Activated CD4-positive, CD25-positive, alpha-beta regulatory T cell treated with anti-CD3 and anti-CD28 coated beads, Interleukin-2, amount 50 U/mL, for 72 hours (primary cell): ENCODE measurements at regions not wholly inside any gene's neighbourhood (a gene's known extent, or its start where the extent isn't known, plus 50 kb on each side); places are given as distances from the start of the nearest gene placed in this dataset.

Source experiments
- DNase-seq: peaks from one replicate; pipeline ENCODE4 v3.0.0; 2021

DNA sequence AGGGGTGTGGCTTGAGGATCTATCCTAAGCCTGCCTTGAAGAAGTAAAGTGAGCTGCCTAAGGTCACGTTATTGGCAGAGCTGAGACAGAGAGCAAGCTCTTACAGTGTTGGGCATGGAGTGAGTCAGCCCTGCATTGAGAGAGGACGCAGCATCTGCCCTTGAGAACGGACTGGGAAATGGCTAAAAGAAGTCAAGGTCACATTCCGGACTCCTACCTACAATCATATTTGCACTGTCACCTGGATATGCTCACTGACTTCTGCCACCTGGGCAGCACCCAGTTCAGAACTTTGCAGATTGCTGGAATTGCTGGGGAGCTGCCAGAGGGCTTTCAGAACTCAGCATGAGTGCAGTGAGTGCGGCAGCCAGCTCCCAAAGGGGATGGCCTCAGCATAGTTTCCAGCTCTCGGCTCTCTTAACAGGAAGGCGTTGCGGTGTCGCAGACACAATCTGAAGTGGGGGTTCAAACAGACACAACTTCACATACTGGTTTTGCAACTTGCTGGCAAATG is 199.3 kb upstream of the SGK1 start:
- no peak for DNase-seq

DNA sequence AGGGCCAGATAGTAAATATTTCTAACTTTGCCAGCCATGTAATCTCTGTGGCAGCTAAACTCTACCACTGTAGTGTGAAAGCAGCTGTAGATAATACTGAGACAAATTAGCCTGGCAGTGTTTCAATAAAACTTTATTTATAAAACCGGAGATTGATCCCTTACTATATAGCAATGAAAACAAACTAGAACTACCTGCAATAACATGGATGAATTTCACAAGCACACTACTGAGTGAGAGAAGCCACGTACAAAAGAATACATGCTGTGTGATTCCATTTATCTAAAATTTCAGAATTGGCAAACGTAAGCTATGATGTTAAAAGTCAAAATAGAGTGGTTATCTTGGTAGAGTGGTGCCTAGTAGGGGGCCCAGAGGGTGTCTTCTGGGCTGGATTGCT is 198.7 kb upstream of the SGK1 start:
- DNase-seq = no peak

DNA sequence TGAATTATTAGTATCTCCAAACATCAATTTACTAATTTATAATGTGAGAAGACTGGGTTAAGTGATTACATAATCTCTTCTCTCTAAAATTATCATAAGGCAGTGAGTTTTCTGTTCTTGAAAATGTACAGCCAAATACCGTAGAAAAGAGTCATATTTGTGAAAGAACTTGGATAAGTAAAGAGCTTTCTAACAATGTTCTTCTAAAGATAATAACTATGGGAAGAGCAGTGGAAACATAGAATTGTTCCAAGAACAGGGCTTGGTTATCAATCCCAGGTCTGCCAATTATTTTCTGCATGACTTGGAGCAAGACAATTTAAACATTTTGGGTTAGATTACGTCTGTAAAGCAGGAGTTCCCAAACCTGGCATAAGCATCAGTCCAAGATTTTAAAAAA is 198.1 kb upstream of the SGK1 start:
- DNase-seq = no peak

GRCh38 chr6:134512981-134513391 is 195.1 kb upstream of the SGK1 start:
- DNase-seq = no peak

- no peak for DNase-seq
Observed at GRCh38 chr6:134511984-134512683, 194.2 kb upstream of the SGK1 start.

GRCh38 chr6:134510920-134511319 is 193.0 kb upstream of the SGK1 start:
- DNase-seq = no peak

- DNase-seq = no peak
Observed at GRCh38 chr6:134510142-134510541, 192.2 kb upstream of the SGK1 start.

DNA sequence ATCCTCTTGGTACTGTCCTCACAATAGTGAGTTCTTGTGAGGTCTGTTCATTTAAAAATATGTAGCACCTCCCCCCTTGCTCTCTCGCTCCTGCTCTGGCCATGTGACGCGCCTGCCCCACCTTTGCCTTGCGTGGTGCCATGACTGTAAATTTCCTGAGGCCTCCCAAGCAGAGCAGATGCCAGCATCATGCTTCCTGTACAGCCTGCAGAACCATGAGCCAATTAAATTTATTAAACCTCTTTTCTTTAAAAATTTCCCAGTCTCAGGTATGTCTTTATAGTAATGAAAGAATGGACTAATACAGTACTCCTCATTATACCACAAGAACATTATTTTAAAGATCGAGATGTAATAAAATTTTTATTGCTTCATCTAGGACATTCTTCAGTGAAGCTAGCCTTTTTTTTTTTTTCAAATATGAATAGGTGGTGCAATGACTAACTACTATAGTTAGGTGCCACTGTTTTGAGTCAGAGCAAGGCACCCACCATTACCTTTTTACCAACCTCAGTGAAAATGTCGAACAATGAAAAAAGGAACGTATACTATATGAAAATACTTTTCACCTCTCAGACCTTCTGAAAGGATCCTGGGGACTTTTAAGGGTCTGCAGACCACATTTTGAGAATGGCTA is 191.1 kb upstream of the SGK1 start:
- no peak for DNase-seq

DNA sequence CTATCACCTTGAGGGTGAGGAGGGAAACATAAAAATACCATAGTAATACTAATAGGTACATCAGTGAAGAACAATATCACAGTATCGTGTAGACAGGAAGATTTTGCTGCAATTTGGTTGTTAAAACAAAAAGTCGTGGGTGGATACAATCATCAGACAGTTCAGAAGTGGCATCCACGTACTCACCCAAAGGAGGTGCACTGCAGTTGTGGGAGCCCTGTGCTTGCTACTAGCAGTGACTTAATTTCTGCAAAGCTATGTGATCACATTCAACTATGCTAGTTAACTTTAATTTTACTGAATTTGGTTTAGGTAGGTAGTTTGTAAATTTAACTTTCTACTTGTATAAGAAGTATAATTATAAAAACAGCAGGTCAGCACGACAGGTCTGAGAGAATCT is 188.2 kb upstream of the SGK1 start:
- DNase-seq = no peak

- DNase-seq = no peak
Observed at GRCh38 chr6:134503585-134504281, 185.8 kb upstream of the SGK1 start.

DNA sequence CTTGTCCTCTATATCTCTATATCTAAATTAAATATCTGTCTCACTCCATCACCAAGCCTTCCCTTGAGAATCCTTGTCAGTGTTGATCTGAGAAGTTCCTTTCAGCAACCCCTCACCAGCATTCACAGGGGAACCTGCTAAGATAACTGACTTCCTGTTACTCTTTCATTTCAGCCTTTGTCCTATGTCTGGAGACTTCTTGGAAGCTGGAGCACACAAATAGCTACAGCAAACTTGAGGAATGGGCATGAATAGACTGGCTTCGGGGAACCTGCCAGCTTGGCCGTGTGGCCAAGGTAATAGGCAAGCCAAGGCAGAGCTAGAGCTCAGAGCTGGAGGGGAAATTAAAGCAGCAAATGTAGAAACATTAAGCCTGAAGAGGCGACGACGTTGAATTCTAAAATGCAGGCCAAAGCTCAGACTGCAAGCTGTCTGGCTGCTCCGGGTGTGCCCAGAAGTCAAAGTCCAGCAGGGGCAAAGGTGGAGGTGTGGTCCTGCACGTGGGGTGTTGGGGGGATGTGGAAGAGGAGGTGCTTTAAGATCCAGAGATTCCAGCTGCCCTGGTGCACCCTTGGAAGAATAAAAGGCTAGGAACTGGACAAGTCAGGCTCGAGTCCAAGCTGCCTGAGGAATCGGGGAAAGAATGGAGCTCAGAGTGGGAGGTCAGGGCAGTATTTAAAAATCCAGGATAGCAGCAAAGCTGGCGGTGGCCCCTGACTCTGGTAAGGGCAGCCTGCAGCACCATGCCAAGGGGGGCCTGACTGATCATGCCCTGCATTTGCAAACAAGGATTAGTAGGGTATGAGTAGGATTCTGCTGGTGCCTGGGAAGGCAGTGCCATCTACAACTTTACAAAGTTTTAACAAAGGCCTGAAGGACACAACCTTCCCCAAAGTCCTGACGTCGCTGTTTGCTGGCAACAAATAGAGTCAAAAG is 185.0 kb upstream of the SGK1 start:
- no peak for DNase-seq

- no peak for DNase-seq
Observed at GRCh38 chr6:134495890-134496248, 178.0 kb upstream of the SGK1 start.

DNA sequence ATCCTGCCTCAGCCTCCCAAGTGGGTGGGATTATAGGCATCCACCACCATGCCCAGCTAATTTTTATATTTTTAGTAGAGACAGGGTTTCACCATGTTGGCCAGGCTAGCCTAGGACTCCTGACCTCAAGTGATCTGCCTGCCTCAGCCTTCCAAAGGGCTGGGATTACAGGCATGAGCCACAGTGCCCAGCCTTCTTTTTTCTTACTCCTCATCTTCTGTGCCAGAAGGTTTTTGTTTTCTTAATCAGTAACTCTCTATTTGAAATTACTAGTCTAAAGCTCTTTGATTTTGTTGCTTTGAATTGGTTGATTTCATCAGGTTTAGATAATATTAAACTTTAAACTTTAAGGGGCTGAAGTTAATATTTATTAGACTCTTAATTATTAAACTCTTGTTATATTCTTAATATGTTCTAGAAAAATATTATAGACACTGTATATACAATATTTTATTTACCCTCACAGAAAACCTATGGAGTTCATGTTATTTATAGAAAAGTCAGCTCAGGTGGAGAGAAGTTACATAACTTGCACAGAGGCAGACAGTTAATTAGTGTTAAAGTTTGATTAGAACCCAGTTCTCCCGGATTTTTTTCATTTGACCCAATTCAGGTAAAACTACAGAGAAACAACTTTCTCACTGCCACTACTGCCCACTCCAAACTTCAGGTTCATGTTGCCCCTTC is 177.4 kb upstream of the SGK1 start:
- DNase-seq = no peak

GRCh38 chr6:134493789-134494188 is 175.9 kb upstream of the SGK1 start:
- no peak for DNase-seq

DNA sequence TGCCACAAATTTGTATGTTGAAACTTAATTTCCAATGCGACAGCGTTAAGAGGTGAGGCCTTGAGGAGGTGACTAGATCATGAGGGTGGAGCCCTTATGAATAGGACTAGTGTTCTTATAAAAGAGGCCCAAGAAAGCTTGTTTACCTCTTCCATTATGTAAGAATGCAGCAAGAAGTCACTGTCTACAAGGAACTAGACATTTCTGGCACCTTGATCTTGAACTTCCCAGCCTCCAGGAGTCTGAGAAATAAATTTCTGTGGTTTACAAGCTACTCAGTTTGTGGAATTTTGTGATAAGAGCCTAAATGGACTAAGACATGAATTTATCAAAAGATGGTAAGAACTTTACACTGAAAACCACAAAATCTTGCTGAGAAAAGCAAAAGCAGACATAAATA is 173.6 kb upstream of the SGK1 start:
- no peak for DNase-seq

DNA sequence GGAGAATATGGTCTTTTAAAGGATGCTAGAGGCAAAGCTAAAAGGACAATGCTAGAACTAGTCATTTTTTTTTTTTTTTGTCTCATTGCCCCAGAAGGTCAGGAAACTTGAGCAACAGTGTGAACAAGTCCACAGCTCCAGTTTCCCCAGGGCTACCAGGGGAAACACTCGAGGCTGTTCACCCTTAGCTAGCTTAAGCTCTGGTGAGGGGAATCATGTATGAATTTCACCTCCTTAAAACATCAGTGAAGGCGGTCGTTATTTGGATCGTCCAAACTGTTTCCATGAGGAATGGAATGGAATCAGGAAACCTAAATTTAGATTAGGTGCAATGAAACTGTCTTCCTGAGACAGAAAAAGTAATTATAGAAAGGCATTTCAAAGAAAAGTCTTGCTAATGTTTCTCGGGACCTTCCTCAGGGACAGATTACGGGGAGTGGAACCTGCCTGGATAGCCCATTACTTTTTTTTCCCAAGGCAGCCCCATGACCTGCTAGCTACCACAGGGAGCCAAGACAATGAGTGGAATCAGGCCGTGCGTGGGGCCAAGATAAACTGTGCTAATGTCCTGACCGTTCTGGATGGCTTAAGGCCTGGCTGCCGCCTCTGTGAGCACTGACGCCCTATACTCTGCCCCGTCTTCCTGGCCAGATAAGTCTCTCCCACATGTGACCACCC is 164.8 kb upstream of the SGK1 start:
- DNase-seq = no peak

GRCh38 chr6:134481966-134482365 is 164.1 kb upstream of the SGK1 start:
- DNase-seq = no peak

DNA sequence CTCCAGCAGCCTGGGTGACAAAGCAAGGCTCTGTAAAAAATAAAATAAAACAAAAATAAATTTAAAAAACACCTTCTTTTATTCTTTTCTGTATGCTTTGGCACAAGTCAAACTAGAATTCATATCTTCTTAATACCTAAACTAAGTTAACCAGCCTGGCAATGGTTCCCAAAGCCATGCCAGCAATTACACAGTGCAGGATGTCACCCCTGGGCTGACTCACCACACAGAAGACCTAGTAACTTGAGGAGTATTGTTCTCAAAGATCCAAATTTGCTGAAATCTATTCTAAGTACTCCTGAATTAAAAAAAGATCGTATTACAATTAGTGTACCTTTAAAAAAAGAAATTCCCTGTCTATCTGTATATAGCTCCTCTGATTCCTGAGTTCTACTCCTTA is 162.7 kb upstream of the SGK1 start:
- DNase-seq = no peak

DNA sequence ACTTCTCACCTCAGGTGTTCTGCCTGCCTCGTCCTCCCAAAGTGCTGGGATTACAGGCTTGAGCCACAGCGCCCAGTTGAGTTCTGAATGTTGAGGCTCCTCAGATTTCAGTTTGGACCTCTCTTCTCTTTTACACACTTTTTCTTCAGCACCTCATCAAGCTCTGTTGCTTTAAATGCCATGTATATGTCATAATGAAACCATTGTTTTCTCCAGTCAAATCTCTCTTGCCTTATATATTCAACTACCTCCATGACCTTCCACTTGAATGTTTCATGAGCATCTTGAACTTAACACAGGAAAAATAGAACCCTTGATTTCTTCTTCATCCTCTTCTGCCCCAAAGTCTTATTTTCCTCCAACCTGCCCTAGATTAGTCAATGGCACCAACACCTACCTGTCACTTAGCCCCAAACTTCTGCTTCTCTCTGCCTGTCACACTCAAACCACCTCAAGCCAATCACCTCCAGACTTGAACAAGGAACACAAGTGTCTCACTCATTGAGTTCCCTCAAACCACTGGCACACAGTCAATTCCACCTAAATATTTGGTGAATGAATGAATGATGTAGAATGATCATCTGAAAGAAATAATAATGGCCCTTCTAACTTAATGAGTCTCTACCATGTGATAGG is 161.0 kb upstream of the SGK1 start:
- DNase-seq = no peak

- no peak for DNase-seq
Observed at GRCh38 chr6:134477991-134478635, 160.2 kb upstream of the SGK1 start.

DNA sequence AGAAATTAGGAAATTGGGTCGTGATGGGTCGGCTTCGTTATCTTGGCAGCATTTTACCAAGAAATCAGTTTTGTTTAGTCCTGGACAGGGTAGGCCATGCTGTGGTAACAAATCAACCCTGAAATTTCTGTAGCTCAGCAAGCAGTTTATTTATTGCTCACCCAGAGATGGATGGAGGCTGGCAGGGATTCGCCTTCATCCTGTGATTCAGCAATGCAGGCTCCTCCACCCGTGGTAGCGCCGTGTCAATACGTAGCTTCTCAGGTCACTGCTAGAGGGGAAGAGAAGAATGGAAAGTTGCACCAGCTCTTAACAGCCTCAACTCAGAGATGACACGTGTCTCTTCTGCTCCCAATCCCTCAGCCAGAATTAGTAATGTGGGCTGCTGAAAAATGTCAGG is 157.0 kb upstream of the SGK1 start:
- DNase-seq = no peak
